Chondrocyte (in vitro differentiated cells): ENCODE measurements at regions not wholly inside any gene's neighbourhood (a gene's known extent, or its start where the extent isn't known, plus 50 kb on each side); places are given as distances from the start of the nearest gene placed in this dataset.
A peak's percentile ranks its signal among the peaks of the same experiment; 100 is the strongest.
"Not testable (repeated sequence)": the region's sequence is repeated elsewhere in the genome, so short reads cannot be mapped to it uniquely, and the experiment has no call there.

Experiments used
- DNase-seq: peaks from one replicate; pipeline ENCODE4 v3.0.0; 2021; ENCODE audit warnings: mixed read lengths, low spot score
- H3K27ac Mint-ChIP-seq: one replicate; pipeline ENCODE4 v1.8.0; 2021; ENCODE audit warnings: mild to moderate bottlenecking, moderate library complexity, mixed read lengths; ENCODE audit not compliant: unreplicated experiment
- H3K27me3 Mint-ChIP-seq: 2 replicates; pipeline ENCODE4 v1.8.0; 2021; ENCODE audit warnings: low read depth, mixed read lengths
- H3K36me3 Mint-ChIP-seq: 2 replicates; pipeline ENCODE4 v1.8.0; 2021; ENCODE audit warnings: low read depth, mixed read lengths
- H3K4me1 Mint-ChIP-seq: 2 replicates; pipeline ENCODE4 v1.8.0; 2021; ENCODE audit warnings: low read depth, mild to moderate bottlenecking, mixed read lengths
- H3K4me3 Mint-ChIP-seq: one replicate; pipeline ENCODE4 v1.8.0; 2021; ENCODE audit warnings: mild to moderate bottlenecking, moderate library complexity, mixed read lengths; ENCODE audit not compliant: unreplicated experiment
- H3K9me3 Mint-ChIP-seq: 2 replicates; pipeline ENCODE4 v1.8.0; 2021; ENCODE audit warnings: low read depth, mixed read lengths
- TF ChIP-seq, protein P1 (sequence below): fragments of 200-600 bp; sonication (generic); IDR thresholded peaks from 2 replicates; pipeline ENCODE4 v1.5.0; 2021; ENCODE audit warnings: antibody characterized with exemption, mild to moderate bottlenecking, moderate library complexity

DNA sequence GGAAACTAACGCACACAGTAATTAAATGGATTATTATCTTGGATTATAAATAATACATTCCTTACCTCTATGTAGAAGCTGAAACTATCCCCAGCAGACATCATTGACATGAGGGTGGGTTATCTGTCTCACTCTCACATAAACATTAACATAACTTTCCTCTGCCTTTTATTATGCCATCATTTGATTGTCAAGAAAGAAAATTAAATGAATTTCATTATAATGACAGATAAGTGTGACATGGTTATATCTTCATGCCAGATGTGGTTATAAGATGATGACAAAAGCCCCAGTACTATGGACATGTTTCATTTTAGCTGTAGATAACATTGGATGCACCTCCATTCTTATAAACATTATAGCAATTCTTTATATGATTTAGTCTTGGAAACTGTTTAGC lies 476.5 kb downstream of the KCNT2 start:
- Mint-ChIP-seq H3K4me3 (no peak overlapping the region), H3K27me3 (no peaks in the 10 kb centered on the region), H3K36me3 (no peaks in the 10 kb centered on the region), H3K9me3 (no peaks in the 10 kb centered on the region), H3K27ac (no peak overlapping the region), H3K4me1 (peaks cover 26% of the 10 kb centered on the region)
- no peak for DNase-seq
- TF ChIP-seq, protein P1, sequence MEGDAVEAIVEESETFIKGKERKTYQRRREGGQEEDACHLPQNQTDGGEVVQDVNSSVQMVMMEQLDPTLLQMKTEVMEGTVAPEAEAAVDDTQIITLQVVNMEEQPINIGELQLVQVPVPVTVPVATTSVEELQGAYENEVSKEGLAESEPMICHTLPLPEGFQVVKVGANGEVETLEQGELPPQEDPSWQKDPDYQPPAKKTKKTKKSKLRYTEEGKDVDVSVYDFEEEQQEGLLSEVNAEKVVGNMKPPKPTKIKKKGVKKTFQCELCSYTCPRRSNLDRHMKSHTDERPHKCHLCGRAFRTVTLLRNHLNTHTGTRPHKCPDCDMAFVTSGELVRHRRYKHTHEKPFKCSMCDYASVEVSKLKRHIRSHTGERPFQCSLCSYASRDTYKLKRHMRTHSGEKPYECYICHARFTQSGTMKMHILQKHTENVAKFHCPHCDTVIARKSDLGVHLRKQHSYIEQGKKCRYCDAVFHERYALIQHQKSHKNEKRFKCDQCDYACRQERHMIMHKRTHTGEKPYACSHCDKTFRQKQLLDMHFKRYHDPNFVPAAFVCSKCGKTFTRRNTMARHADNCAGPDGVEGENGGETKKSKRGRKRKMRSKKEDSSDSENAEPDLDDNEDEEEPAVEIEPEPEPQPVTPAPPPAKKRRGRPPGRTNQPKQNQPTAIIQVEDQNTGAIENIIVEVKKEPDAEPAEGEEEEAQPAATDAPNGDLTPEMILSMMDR = no peak

DNA sequence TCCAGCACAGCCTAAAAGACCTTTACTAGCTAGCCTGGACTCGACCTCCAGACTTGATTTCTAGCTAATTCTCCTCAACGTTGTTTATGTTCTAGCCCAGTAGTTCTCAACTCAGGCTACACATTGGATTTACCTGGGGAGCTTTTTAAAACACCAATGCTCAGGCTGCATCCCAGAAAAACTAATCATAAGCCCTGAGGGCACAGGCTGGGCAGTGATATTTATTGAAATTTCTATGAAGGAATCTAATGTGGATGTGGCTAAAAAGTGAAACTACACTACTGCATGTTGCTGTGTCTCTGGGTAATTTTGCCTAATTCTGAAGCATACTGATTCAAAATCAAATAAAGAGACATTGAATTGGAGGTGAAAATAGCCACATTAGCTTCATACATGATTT lies 479.4 kb downstream of the KCNT2 start:
- TF ChIP-seq, protein P1 = no peak
- Mint-ChIP-seq H3K4me1 (peaks cover 26% of the 10 kb centered on the region), H3K27me3 (no peaks in the 10 kb centered on the region), H3K4me3 (no peak overlapping the region), H3K27ac (peak overlapping the region; percentile 8), H3K36me3 (no peaks in the 10 kb centered on the region), H3K9me3 (no peaks in the 10 kb centered on the region)
- no peak for DNase-seq

DNA sequence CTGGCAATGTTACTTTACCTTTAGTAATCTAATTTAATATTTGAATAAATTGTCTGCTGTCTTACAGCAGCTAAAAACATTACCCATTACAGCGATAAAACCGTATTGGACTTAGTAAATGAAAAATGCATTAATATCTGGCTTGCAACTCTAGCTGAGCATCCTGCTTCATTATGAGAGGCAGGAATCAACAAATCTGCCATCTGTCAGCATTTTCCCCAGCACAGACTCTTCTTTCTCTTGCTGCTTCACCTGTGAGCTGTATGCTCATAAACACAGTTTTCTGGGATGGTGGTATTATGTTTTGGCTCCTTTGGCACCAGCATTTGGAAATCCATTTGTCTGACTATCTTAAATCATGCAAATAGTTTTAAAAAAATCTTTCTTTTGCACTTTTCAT lies 487.1 kb downstream of the KCNT2 start:
- Mint-ChIP-seq H3K4me1 (peaks cover 12% of the 10 kb centered on the region), H3K36me3 (peaks cover 1% of the 10 kb centered on the region), H3K9me3 (peaks cover 6% of the 10 kb centered on the region), H3K27me3 (no peaks in the 10 kb centered on the region), H3K4me3 (no peak overlapping the region), H3K27ac (no peak overlapping the region)
- TF ChIP-seq, protein P1 = no peak
- no peak for DNase-seq

DNA sequence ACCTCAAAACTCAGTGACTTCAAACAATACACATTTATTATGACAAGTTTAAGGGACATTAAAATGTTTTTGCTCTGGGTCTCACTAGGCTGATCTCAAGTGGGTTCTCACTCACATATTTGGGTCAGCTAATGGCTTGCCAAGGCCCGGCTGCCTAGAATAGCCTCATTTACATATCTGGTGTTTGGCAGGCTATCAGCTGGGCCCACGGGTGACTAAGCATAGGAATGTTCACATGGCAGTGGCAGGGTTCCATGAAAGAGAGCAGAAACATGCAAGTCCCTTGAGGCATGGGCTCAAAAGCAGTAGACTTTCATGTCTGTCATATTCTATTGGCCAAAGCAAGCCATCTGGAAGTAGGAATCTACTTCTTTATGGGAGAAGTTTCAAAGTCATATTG lies 492.6 kb downstream of the KCNT2 start:
- TF ChIP-seq, protein P1 = no peak
- Mint-ChIP-seq H3K27me3 (no peaks in the 10 kb centered on the region), H3K27ac (no peak overlapping the region), H3K4me3 (no peak overlapping the region), H3K9me3 (peaks cover 6% of the 10 kb centered on the region), H3K36me3 (peaks cover 1% of the 10 kb centered on the region), H3K4me1 (peaks cover 22% of the 10 kb centered on the region)
- no peak for DNase-seq

DNA sequence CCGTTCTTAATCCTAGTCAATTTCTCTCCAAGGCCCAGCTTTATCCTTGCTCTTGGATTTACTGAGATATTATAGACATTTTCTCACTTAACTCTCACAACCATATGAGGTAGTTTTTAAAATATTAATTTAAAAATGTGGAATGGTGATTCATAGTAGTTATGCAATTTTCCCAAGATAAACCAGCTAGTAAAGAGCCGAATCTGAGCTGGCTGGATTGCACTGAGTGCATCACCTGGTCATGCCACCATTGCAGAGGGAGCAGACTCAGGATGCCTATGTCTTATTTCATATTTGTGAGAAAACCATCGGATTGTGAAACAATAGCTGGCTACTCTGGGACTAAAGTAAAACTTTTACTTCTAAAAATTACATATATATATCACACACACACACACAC lies 494.0 kb downstream of the KCNT2 start:
- Mint-ChIP-seq H3K4me1 (peaks cover 22% of the 10 kb centered on the region), H3K27me3 (no peaks in the 10 kb centered on the region), H3K36me3 (peaks cover 1% of the 10 kb centered on the region), H3K4me3 (no peak overlapping the region), H3K9me3 (peaks cover 20% of the 10 kb centered on the region), H3K27ac (no peak overlapping the region)
- TF ChIP-seq, protein P1 = no peak
- no peak for DNase-seq

DNA sequence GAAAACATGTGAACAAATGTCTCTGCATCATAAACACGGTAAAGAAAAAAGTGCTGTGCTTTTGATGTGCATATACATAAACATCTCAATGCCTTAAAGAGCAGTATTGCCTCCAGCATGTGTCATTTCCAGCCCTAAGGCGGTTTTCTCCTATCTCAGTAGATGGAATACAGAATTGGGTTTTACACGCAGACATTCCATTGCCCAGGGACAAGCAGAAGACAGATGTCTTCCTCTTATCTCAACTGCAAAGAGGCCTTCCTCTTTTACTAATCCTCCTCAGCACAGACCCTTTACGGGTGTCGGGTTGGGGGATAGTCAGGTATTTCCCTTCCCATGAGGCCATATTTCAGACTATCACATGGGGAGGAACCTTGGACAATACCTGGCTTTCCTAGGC lies 499.2 kb downstream of the KCNT2 start:
- not testable (repeated sequence) for H3K27me3 Mint-ChIP-seq

More for the DNA sequence above, 499.2 kb downstream of the KCNT2 start:
- H3K4me1 Mint-ChIP-seq, DNase-seq, H3K27ac Mint-ChIP-seq, H3K36me3 Mint-ChIP-seq, H3K4me3 Mint-ChIP-seq: not testable (repeated sequence)
- H3K9me3 Mint-ChIP-seq = peaks cover 14% of the 10 kb centered on the region
